HG02981 (cell line): ENCODE measurements at regions not wholly inside any gene's neighbourhood (a gene's known extent, or its start where the extent isn't known, plus 50 kb on each side); places are given as distances from the start of the nearest gene placed in this dataset.
A peak's percentile ranks its signal among the peaks of the same experiment; 100 is the strongest.

Experiments used
- ATAC-seq: cut with Tn5 transposase; IDR thresholded peaks from one replicate; pipeline ENCODE4 v1.9.1; 2021; ENCODE audit warnings: mild to moderate bottlenecking, moderate library complexity; ENCODE audit not compliant: unreplicated experiment

GRCh38 chr13:79267560-79267959 is 138.5 kb downstream of the RBM26 start:
- ATAC-seq: no peak

GRCh38 chr13:79258489-79258888 is 147.6 kb downstream of the RBM26 start:
- ATAC-seq: peak; percentile 64

- peak; percentile 26 for ATAC-seq
Measured at GRCh38 chr13:79246578-79246949, 159.5 kb downstream of the RBM26 start.

GRCh38 chr13:79245937-79246577 is 160.0 kb downstream of the RBM26 start:
- ATAC-seq: peak; percentile 60

- ATAC-seq: no peak
Measured at GRCh38 chr13:79241697-79242096, 164.4 kb downstream of the RBM26 start.

- no peak for ATAC-seq
Measured at GRCh38 chr13:79237981-79238380, 168.1 kb downstream of the RBM26 start.

GRCh38 chr13:79231887-79232286 is 174.2 kb downstream of the RBM26 start:
- ATAC-seq: no peak

- ATAC-seq: no peak
Measured at GRCh38 chr13:79229761-79230160, 176.3 kb downstream of the RBM26 start.

GRCh38 chr13:79228972-79229371 is 177.1 kb downstream of the RBM26 start:
- no peak for ATAC-seq

- ATAC-seq: peak; percentile 67
Measured at GRCh38 chr13:79227418-79227817, 178.6 kb downstream of the RBM26 start.

GRCh38 chr13:79226938-79227337 is 179.1 kb downstream of the RBM26 start:
- ATAC-seq: peak; percentile 6

GRCh38 chr13:79226250-79226649 is 179.8 kb downstream of the RBM26 start:
- no peak for ATAC-seq

- no peak for ATAC-seq
Measured at GRCh38 chr13:79225487-79226232, 180.4 kb downstream of the RBM26 start.

- no peak for ATAC-seq
Measured at GRCh38 chr13:79222427-79223205, 183.4 kb downstream of the RBM26 start.

GRCh38 chr13:79212064-79212619 is 193.9 kb downstream of the RBM26 start:
- ATAC-seq: no peak

GRCh38 chr13:79211377-79211776 is 194.7 kb downstream of the RBM26 start:
- ATAC-seq: no peak

- no peak for ATAC-seq
Measured at GRCh38 chr13:79197933-79198332, 208.1 kb downstream of the RBM26 start.

- ATAC-seq: no peak
Measured at GRCh38 chr13:79196843-79197242, 209.2 kb downstream of the RBM26 start.

- ATAC-seq: no peak
Measured at GRCh38 chr13:79196366-79196765, 209.7 kb downstream of the RBM26 start.

GRCh38 chr13:79194727-79195126 is 211.3 kb downstream of the RBM26 start:
- peak; percentile 27 for ATAC-seq

GRCh38 chr13:79194272-79194671 is 211.8 kb downstream of the RBM26 start:
- peak; percentile 97 for ATAC-seq
